ENCODE measurements at regions not wholly inside any gene's neighbourhood (a gene's known extent, or its start where the extent isn't known, plus 50 kb on each side); places are given as distances from the start of the nearest gene placed in this dataset.
A peak's percentile ranks its signal among the peaks of the same experiment; 100 is the strongest.

- Histone ChIP-seq H3K4me1 (ENCODE audit: control insufficient read depth, insufficient read depth, low read length) (peaks cover 25% of the 10 kb centered on the region), H3K4me3 (ENCODE audit: low read length) (no peak overlapping the region), H3K27me3 (ENCODE audit: control insufficient read depth, insufficient read depth, low read length) (no peaks in the 10 kb centered on the region), H3K9me3 (ENCODE audit: control insufficient read depth, insufficient read depth, low read length) (no peaks in the 10 kb centered on the region), H3K27ac (ENCODE audit: low read length) (no peak overlapping the region), H3K36me3 (ENCODE audit: control insufficient read depth, insufficient read depth, low read length) (no peaks in the 10 kb centered on the region)
- DNase-seq (no peak), ATAC-seq (no peak)
- intact Hi-C loops (cut with micrococcal nuclease) = no loop called here
- WGBS (ENCODE audit: insufficient coverage) = 90% methylated on average over 1 of the region's 3 CpGs
- no peak overlapping the region for H3K4me3 Mint-ChIP-seq
- no peak for TF ChIP-seq CTCF (IDR thresholded peaks at IDR 0.05)
- peaks cover 2 to 3% of the 10 kb centered on the region in 2 donors for H3K9me3 Mint-ChIP-seq
- peaks cover 7% of the 10 kb centered on the region for H3K36me3 Mint-ChIP-seq
- H3K4me1 Mint-ChIP-seq = peaks cover 44 to 49% of the 10 kb centered on the region in 2 donors
- H3K27ac Mint-ChIP-seq = no peak overlapping the region
- no peaks in the 10 kb centered on the region for H3K27me3 Mint-ChIP-seq (ENCODE audit: low read depth in 2 of 2)
These were observed 156.5 kb upstream of the PLEKHG7 start for GRCh38 chr12:92546259-92546634.

- Mint-ChIP-seq H3K27me3 (ENCODE audit: low read depth in 2 of 2) (no peaks in the 10 kb centered on the region), H3K4me3 (no peak overlapping the region), H3K9me3 (peaks cover 2 to 3% of the 10 kb centered on the region in 2 donors), H3K36me3 (peaks cover 7% of the 10 kb centered on the region), H3K4me1 (peaks cover 57 to 68% of the 10 kb centered on the region in 2 donors), H3K27ac (peak overlapping the region; percentile 87 to 97)
- DNase-seq (no peak), ATAC-seq (no peak)
- Histone ChIP-seq H3K27me3 (ENCODE audit: control insufficient read depth, insufficient read depth, low read length) (no peaks in the 10 kb centered on the region), H3K4me3 (ENCODE audit: low read length) (no peak overlapping the region), H3K27ac (ENCODE audit: low read length) (no peak overlapping the region), H3K36me3 (ENCODE audit: control insufficient read depth, insufficient read depth, low read length) (no peaks in the 10 kb centered on the region), H3K4me1 (ENCODE audit: control insufficient read depth, insufficient read depth, low read length) (peaks cover 41% of the 10 kb centered on the region), H3K9me3 (ENCODE audit: control insufficient read depth, insufficient read depth, low read length) (no peaks in the 10 kb centered on the region)
- 92% methylated on average over 6 of the region's 6 CpGs for WGBS (ENCODE audit: insufficient coverage)
- intact Hi-C loops (cut with micrococcal nuclease) = no loop called here
- no peak for TF ChIP-seq CTCF (IDR thresholded peaks at IDR 0.05)
These were observed 158.5 kb upstream of the PLEKHG7 start for GRCh38 chr12:92544322-92544721.

GRCh38 chr12:92543840-92544239 lies 158.9 kb upstream of the PLEKHG7 start:
- peak overlapping the region; percentile 23 for H3K4me3 Mint-ChIP-seq
- H3K4me1 Mint-ChIP-seq = peaks cover 60 to 73% of the 10 kb centered on the region in 2 donors
- DNase-seq (no peak), ATAC-seq (no peak)
- H3K4me1 ChIP-seq (ENCODE audit: control insufficient read depth, insufficient read depth, low read length) = peaks cover 43% of the 10 kb centered on the region
- H3K27ac Mint-ChIP-seq = peak overlapping the region; percentile 87 to 97
- H3K27ac ChIP-seq (ENCODE audit: low read length) = no peak overlapping the region
- TF ChIP-seq CTCF (IDR thresholded peaks at IDR 0.05) = no peak
- no peaks in the 10 kb centered on the region for H3K27me3 ChIP-seq (ENCODE audit: control insufficient read depth, insufficient read depth, low read length)
- no peaks in the 10 kb centered on the region for H3K9me3 ChIP-seq (ENCODE audit: control insufficient read depth, insufficient read depth, low read length)
- peaks cover 7% of the 10 kb centered on the region for H3K36me3 Mint-ChIP-seq
- WGBS (ENCODE audit: insufficient coverage) = 48% methylated on average over 3 of the region's 4 CpGs
- H3K9me3 Mint-ChIP-seq = peaks cover under 1 to 1% of the 10 kb centered on the region in 2 donors
- intact Hi-C loops (cut with micrococcal nuclease) = no loop called here
- no peak overlapping the region for H3K4me3 ChIP-seq (ENCODE audit: low read length)
- H3K27me3 Mint-ChIP-seq (ENCODE audit: low read depth in 2 of 2) = no peaks in the 10 kb centered on the region
- no peaks in the 10 kb centered on the region for H3K36me3 ChIP-seq (ENCODE audit: control insufficient read depth, insufficient read depth, low read length)

- whole genome bisulfite sequencing (ENCODE audit: insufficient coverage) = 63% methylated on average over 1 of the region's 1 CpG
- H3K36me3 Mint-ChIP-seq = peaks cover 7% of the 10 kb centered on the region
These were observed 159.4 kb upstream of the PLEKHG7 start for GRCh38 chr12:92543359-92543758.

More at GRCh38 chr12:92543359-92543758, 159.4 kb upstream of the PLEKHG7 start:
- no peak for ATAC-seq
- Mint-ChIP-seq H3K27me3 (ENCODE audit: low read depth in 2 of 2) (no peaks in the 10 kb centered on the region), H3K4me3 (peak overlapping the region; percentile 23), H3K9me3 (no peaks in the 10 kb centered on the region), H3K4me1 (peaks cover 60 to 77% of the 10 kb centered on the region in 2 donors), H3K27ac (peak overlapping the region; percentile 97 to 99)
- Histone ChIP-seq H3K36me3 (ENCODE audit: control insufficient read depth, insufficient read depth, low read length) (no peaks in the 10 kb centered on the region), H3K4me1 (ENCODE audit: control insufficient read depth, insufficient read depth, low read length) (peaks cover 48% of the 10 kb centered on the region), H3K4me3 (ENCODE audit: low read length) (no peak overlapping the region), H3K27me3 (ENCODE audit: control insufficient read depth, insufficient read depth, low read length) (no peaks in the 10 kb centered on the region), H3K9me3 (ENCODE audit: control insufficient read depth, insufficient read depth, low read length) (no peaks in the 10 kb centered on the region), H3K27ac (ENCODE audit: low read length) (no peak overlapping the region)
- TF ChIP-seq CTCF (IDR thresholded peaks at IDR 0.05) = no peak
- DNase-seq = no peak
- intact Hi-C loops (cut with micrococcal nuclease) = no loop called here

All from natural killer cell (primary cell).